Mucosa of descending colon (tissue), 3 donors: ENCODE measurements at regions not wholly inside any gene's neighbourhood (a gene's known extent, or its start where the extent isn't known, plus 50 kb on each side); places are given as distances from the start of the nearest gene placed in this dataset.
"Not testable (repeated sequence)": the region's sequence is repeated elsewhere in the genome, so short reads cannot be mapped to it uniquely, and the experiment has no call there.

Experiments used
- ATAC-seq: fragments of 200-7000 bp; cut with Tn5 transposase; one replicate; pipeline ENCODE4 v1.9.1; 2020; ENCODE audit warnings: mild to moderate bottlenecking, moderate library complexity
- DNase-seq, 3 donors: peaks; one replicate each; pipeline ENCODE4 v3.0.0-alpha.2; 2020
- H3K36me3 ChIP-seq: fragments of 200-600 bp; one replicate; pipeline ENCODE4 v1.8.0; 2021; ENCODE audit warnings: low read depth, mild to moderate bottlenecking
- H3K4me1 ChIP-seq: fragments of 200-600 bp; one replicate; pipeline ENCODE4 v1.8.0; 2021; ENCODE audit warnings: low read depth, mild to moderate bottlenecking
- H3K4me3 ChIP-seq: fragments of 200-600 bp; one replicate; pipeline ENCODE4 v1.8.0; 2021; ENCODE audit warnings: mild to moderate bottlenecking
- H3K9me3 ChIP-seq: fragments of 200-600 bp; one replicate; pipeline ENCODE4 v1.8.0; 2021; ENCODE audit warnings: mild to moderate bottlenecking
- intact Hi-C, 2 donors: fragments of 100-400 bp; cut with DNase I in 1 of 2; cut with micrococcal nuclease in 1 of 2; formaldehyde crosslinking; loops; one replicate each; pipeline versions ENCODE4 v1.11.0 to v1.11.1; 2022; cut with DNase I, micrococcal nuclease
- TF ChIP-seq, protein P1 (sequence below): fragments of 200-600 bp; IDR thresholded peaks from one replicate; pipeline ENCODE4 v1.8.0; 2022; ENCODE audit warnings: antibody characterized with exemption, mild to moderate bottlenecking
- donor health status: DM: no; HTN: no; CAD: no; lungs with moderate emphysema.
- donor health status: DM: no; HTN: no; CAD: no.
- donor health status: DM: no; HTN: yes; CAD: no.

DNA sequence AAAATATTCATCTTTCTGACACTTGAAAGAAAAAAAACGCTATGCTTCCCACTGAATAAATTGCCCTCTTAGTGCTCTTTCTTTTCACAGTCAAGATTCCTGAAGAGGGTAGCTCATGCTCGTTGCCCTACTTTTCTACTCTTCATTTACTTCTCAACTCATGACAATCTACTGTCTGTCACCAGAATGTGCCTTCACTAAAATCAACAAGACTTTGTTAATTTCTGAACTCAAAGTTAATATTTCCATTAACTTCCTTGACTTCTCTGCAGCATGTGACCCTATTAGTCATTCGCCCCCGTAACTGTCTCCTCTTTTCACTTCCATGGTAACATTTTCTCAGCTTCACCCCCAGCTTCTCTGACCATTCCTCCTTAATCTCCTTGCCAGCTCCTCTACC is 98.9 kb upstream of the MAPRE2 start:
- Histone ChIP-seq H3K4me3 (no peak overlapping the region), H3K9me3 (no peaks in the 10 kb centered on the region), H3K4me1 (peaks cover 2% of the 10 kb centered on the region), H3K36me3 (no peaks in the 10 kb centered on the region)
- DNase-seq = no peak
- TF ChIP-seq, protein P1, sequence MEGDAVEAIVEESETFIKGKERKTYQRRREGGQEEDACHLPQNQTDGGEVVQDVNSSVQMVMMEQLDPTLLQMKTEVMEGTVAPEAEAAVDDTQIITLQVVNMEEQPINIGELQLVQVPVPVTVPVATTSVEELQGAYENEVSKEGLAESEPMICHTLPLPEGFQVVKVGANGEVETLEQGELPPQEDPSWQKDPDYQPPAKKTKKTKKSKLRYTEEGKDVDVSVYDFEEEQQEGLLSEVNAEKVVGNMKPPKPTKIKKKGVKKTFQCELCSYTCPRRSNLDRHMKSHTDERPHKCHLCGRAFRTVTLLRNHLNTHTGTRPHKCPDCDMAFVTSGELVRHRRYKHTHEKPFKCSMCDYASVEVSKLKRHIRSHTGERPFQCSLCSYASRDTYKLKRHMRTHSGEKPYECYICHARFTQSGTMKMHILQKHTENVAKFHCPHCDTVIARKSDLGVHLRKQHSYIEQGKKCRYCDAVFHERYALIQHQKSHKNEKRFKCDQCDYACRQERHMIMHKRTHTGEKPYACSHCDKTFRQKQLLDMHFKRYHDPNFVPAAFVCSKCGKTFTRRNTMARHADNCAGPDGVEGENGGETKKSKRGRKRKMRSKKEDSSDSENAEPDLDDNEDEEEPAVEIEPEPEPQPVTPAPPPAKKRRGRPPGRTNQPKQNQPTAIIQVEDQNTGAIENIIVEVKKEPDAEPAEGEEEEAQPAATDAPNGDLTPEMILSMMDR = no peak
- intact Hi-C loops = no loop called here
- ATAC-seq = no peak

GRCh38 chr18:34942975-34943374 is 98.2 kb upstream of the MAPRE2 start:
- peaks cover 7% of the 10 kb centered on the region for H3K4me1 ChIP-seq
- TF ChIP-seq, protein P1 = no peak
- H3K4me3 ChIP-seq = no peak overlapping the region
- ATAC-seq (peak; percentile 79), DNase-seq (peak in 1 of 3 donors; percentile 59)
- intact Hi-C loops = no loop called here
- no peaks in the 10 kb centered on the region for H3K9me3 ChIP-seq
- H3K36me3 ChIP-seq = no peaks in the 10 kb centered on the region

DNA sequence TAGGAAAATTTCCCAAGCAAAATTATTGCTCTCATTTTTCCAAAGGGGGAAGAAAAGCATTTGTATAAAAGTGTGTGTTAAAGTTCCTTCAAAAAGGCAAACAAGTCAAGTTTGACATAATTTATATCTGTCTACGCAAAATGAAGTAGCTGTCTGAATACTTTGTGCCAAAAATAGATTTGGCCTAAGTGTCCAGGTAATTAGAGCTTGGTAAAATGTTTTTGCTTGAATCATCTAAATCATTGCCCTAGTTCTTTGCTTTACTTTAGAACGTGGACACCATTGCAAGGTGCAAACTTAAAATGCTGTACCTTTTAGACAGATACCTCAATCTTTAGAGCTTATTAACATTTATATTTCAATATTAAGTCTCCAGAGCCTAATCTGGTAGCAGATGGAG is 97.6 kb upstream of the MAPRE2 start:
- Histone ChIP-seq H3K4me3 (no peak overlapping the region), H3K4me1 (peaks cover 7% of the 10 kb centered on the region), H3K36me3 (no peaks in the 10 kb centered on the region), H3K9me3 (no peaks in the 10 kb centered on the region)
- intact Hi-C loops = no loop called here
- TF ChIP-seq, protein P1 = no peak
- no peak for DNase-seq
- no peak for ATAC-seq

- TF ChIP-seq, protein P1 = no peak
- DNase-seq (no peak), ATAC-seq (peak; percentile 29)
- intact Hi-C loops = no loop called here
- peaks cover 7% of the 10 kb centered on the region for H3K4me1 ChIP-seq
- H3K36me3 ChIP-seq = no peaks in the 10 kb centered on the region
- no peak overlapping the region for H3K4me3 ChIP-seq
- H3K9me3 ChIP-seq = no peaks in the 10 kb centered on the region
Measured at GRCh38 chr18:34947711-34948125, 93.5 kb upstream of the MAPRE2 start.

- no peaks in the 10 kb centered on the region for H3K36me3 ChIP-seq
- peak; percentile 93 for ATAC-seq
- DNase-seq = peak in 2 of 3 donors; percentile 44 to 47
- intact Hi-C loops = no loop called here
- H3K4me1 ChIP-seq = peaks cover 7% of the 10 kb centered on the region
- H3K9me3 ChIP-seq = no peaks in the 10 kb centered on the region
- TF ChIP-seq, protein P1 = no peak
- no peak overlapping the region for H3K4me3 ChIP-seq
Measured at GRCh38 chr18:34951625-34952379, 89.4 kb upstream of the MAPRE2 start.

- no peaks in the 10 kb centered on the region for H3K4me1 ChIP-seq
Measured at GRCh38 chr18:34953212-34953611, 88.0 kb upstream of the MAPRE2 start.

GRCh38 chr18:34955494-34955893 is 85.7 kb upstream of the MAPRE2 start:
- H3K4me1 ChIP-seq, H3K4me3 ChIP-seq, intact Hi-C loops, H3K36me3 ChIP-seq, H3K9me3 ChIP-seq, ATAC-seq, DNase-seq: not testable (repeated sequence)

More at GRCh38 chr18:34953212-34953611, 88.0 kb upstream of the MAPRE2 start:
- ATAC-seq (no peak), DNase-seq (no peak)
- Histone ChIP-seq H3K9me3 (no peaks in the 10 kb centered on the region), H3K36me3 (no peaks in the 10 kb centered on the region), H3K4me3 (no peak overlapping the region)
- TF ChIP-seq, protein P1 = no peak
- intact Hi-C loops = no loop called here
